K562 (cell line): ENCODE measurements at regions not wholly inside any gene's neighbourhood (a gene's known extent, or its start where the extent isn't known, plus 50 kb on each side); places are given as distances from the start of the nearest gene placed in this dataset.
A peak's percentile ranks its signal among the peaks of the same experiment; 100 is the strongest.

Experiments
- CBX1 ChIP-seq: sonication (generic); IDR thresholded peaks from 2 replicates; pipeline ENCODE4 v1.6.1; 2016; ENCODE audit warnings: antibody characterized with exemption, low read depth, mild to moderate bottlenecking
- FOXM1 ChIP-seq, 2 experiments: fragments of 450-650 bp in 1 of 2; sonication (generic) in 1 of 2; formaldehyde crosslinking in 1 of 2; IDR thresholded peaks; 2 replicates each; pipeline versions ENCODE4 v1.6.1 to v1.9.0; 2017 to 2022; ENCODE audit warnings: low read depth in 2 of 2, mild to moderate bottlenecking in 2 of 2, missing genetic modification reagents in 1 of 2, moderate library complexity in 1 of 2
- LEF1 ChIP-seq: fragments of 450-650 bp; IDR thresholded peaks from 2 replicates; pipeline ENCODE4 v1.6.1; 2016; ENCODE audit warnings: mild to moderate bottlenecking
- NBN ChIP-seq: fragments of 450-650 bp; IDR thresholded peaks from 2 replicates; pipeline ENCODE4 v1.6.1; 2016; ENCODE audit warnings: low read depth, mild to moderate bottlenecking
- NCOA6 ChIP-seq: fragments of 450-650 bp; IDR thresholded peaks from 2 replicates; pipeline ENCODE4 v1.6.1; 2017; ENCODE audit warnings: mild to moderate bottlenecking
- NONO ChIP-seq, 2 experiments: fragments of 200-400 bp in 1 of 2; fragments of 450-650 bp in 1 of 2; formaldehyde crosslinking in 1 of 2; IDR thresholded peaks; 2 replicates each; pipeline ENCODE4 v1.6.1; 2017; ENCODE audit warnings: low read depth in 2 of 2, mild to moderate bottlenecking in 2 of 2, moderate library complexity in 2 of 2, low read length in 1 of 2
- RHOXF2B ChIP-seq: fragments of 250-450 bp; sonication (Bioruptor Pico); conservative IDR thresholded peaks from 2 replicates; pipeline ENCODE4 v1.5.1; 2021
- SMARCE1 ChIP-seq: fragments of 450-650 bp; IDR thresholded peaks from 2 replicates; pipeline ENCODE4 v1.7.1; 2016; ENCODE audit warnings: mild to moderate bottlenecking
- SNIP1 ChIP-seq: fragments of 450-650 bp; IDR thresholded peaks from 2 replicates; pipeline ENCODE4 v1.7.1; 2017; ENCODE audit warnings: low read depth, mild to moderate bottlenecking
- SREBF2 ChIP-seq: sonication (generic); formaldehyde crosslinking; IDR thresholded peaks from 2 replicates; pipeline ENCODE4 v1.4.0; 2020; ENCODE audit warnings: mild to moderate bottlenecking, missing genetic modification reagents
- TAF15 ChIP-seq: fragments of 200-400 bp; formaldehyde crosslinking; IDR thresholded peaks from 2 replicates; pipeline ENCODE4 v1.6.1; 2017; ENCODE audit warnings: mild to moderate bottlenecking, low read depth, low read length, moderate library complexity
- TAF9B ChIP-seq: fragments of 450-650 bp; IDR thresholded peaks from 2 replicates; pipeline ENCODE4 v1.6.1; 2018; ENCODE audit warnings: mild to moderate bottlenecking; ENCODE audit not compliant: partially characterized antibody
- TBP ChIP-seq: optimal IDR thresholded peaks from 2 replicates; pipeline ENCODE3; 2011; ENCODE audit warnings: low read depth, low read length, improper control_type of control experiment
- TCF3 ChIP-seq: sonication (generic); formaldehyde crosslinking; IDR thresholded peaks from 2 replicates; pipeline ENCODE4 v1.4.0; 2020; ENCODE audit warnings: mild to moderate bottlenecking, missing genetic modification reagents
- TCF7 ChIP-seq: sonication (generic); IDR thresholded peaks from 2 replicates; pipeline ENCODE4 v1.6.1; 2016; ENCODE audit warnings: antibody characterized with exemption, borderline replicate concordance
- WHSC1 ChIP-seq: IDR thresholded peaks from one replicate; pipeline ENCODE4 v1.6.1; 2012; ENCODE audit warnings: low read length, control low read depth, inconsistent platforms
- ZNF134 ChIP-seq: fragments of 250-450 bp; sonication (Bioruptor Pico); conservative IDR thresholded peaks from 2 replicates; pipeline ENCODE4 v1.4.0; 2020
- ZNF184 ChIP-seq: sonication (generic); formaldehyde crosslinking; IDR thresholded peaks from 2 replicates; pipeline ENCODE4 v1.5.0; 2020; ENCODE audit warnings: missing genetic modification reagents
- ZNF232 ChIP-seq: sonication (generic); formaldehyde crosslinking; IDR thresholded peaks from 2 replicates; pipeline ENCODE4 v1.8.0; 2022; ENCODE audit warnings: mild to moderate bottlenecking, missing genetic modification reagents
- TF ChIP-seq, protein P1 (sequence below): sonication (generic); formaldehyde crosslinking; IDR thresholded peaks from 2 replicates; pipeline ENCODE4 v1.8.0; 2022; ENCODE audit warnings: missing genetic modification reagents, mild to moderate bottlenecking, moderate library complexity, borderline replicate concordance
- TF ChIP-seq, protein P2 (sequence below), 2 experiments: fragments of 450-650 bp; IDR thresholded peaks; 2 replicates each; pipeline ENCODE4 v1.6.1; 2018; ENCODE audit warnings: mild to moderate bottlenecking in 2 of 2, low read depth in 1 of 2; ENCODE audit not compliant: partially characterized antibody in 2 of 2
- TF ChIP-seq, protein P3 (sequence below), 3 experiments: fragments of 200-800 bp in 1 of 3; sonication (Bioruptor generic) in 1 of 3; sonication (generic) in 1 of 3; formaldehyde crosslinking in 1 of 3; IDR thresholded peaks; 2 replicates each; pipeline versions ENCODE4 v1.6.1 to v1.8.0; 2016 to 2022; ENCODE audit warnings: mild to moderate bottlenecking in 2 of 3, missing compliant biosample characterization in 2 of 3, missing genetic modification characterization in 2 of 3, missing genetic modification reagents in 1 of 3
- TF ChIP-seq, protein P4 (sequence below): sonication (generic); formaldehyde crosslinking; IDR thresholded peaks from 2 replicates; pipeline ENCODE4 v1.9.0; 2022; ENCODE audit warnings: mild to moderate bottlenecking, missing genetic modification reagents

DNA sequence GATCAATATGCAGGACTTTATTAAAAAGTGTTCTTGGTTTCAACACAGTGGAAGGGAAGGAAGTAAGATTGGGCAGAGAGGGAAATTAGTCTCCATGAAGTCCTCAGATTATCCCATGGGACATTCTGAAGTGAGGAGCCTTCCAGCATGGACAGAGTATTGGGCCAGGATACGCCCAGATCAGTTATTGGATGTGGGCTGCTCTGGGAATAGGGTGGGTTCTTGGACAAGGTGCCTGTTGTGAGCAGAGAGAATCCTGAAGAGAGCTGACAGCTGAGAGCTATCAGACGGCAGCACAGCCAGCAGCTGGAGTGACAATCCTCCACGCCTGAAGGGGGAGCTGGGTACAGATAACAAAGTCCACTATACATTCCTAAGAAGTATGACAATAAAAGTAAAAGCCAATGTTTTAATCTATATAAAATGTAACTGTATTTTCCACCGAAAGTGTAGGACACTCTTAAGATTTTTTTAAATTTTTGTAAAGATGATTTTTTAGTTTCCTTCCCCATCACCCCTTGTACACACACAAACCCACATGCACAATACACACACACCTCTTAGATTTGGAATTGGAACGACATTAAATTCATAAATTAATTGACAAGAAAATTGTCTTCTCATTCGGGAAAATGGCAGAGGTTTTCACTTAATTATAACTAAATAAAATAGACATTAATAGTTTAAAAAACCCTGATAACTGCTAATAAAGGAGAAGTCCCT is 107.8 kb downstream of the FBXO5 start (continued):
- TF ChIP-seq NONO (IDR thresholded peaks at IDR 0.05; ENCODE audit: low read depth in 2 of 2, low read length in 1 of 2) = no peak
- TF ChIP-seq TAF9B = peak; percentile 57
- TF ChIP-seq LEF1 = no peak; the same call in 1 of the 2 replicates
- TF ChIP-seq, protein P1, sequence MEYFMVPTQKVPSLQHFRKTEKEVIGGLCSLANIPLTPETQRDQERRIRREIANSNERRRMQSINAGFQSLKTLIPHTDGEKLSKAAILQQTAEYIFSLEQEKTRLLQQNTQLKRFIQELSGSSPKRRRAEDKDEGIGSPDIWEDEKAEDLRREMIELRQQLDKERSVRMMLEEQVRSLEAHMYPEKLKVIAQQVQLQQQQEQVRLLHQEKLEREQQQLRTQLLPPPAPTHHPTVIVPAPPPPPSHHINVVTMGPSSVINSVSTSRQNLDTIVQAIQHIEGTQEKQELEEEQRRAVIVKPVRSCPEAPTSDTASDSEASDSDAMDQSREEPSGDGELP = peak; percentile 94
- TF ChIP-seq WHSC1 = no peak
- TF ChIP-seq SMARCE1 = peak; percentile 59; the same call in 1 of the 2 replicates
- TF ChIP-seq TCF3 = peak; percentile 50
- no peak for TF ChIP-seq ZNF184 (CRISPR knock-in tag)
- TF ChIP-seq, protein P2, sequence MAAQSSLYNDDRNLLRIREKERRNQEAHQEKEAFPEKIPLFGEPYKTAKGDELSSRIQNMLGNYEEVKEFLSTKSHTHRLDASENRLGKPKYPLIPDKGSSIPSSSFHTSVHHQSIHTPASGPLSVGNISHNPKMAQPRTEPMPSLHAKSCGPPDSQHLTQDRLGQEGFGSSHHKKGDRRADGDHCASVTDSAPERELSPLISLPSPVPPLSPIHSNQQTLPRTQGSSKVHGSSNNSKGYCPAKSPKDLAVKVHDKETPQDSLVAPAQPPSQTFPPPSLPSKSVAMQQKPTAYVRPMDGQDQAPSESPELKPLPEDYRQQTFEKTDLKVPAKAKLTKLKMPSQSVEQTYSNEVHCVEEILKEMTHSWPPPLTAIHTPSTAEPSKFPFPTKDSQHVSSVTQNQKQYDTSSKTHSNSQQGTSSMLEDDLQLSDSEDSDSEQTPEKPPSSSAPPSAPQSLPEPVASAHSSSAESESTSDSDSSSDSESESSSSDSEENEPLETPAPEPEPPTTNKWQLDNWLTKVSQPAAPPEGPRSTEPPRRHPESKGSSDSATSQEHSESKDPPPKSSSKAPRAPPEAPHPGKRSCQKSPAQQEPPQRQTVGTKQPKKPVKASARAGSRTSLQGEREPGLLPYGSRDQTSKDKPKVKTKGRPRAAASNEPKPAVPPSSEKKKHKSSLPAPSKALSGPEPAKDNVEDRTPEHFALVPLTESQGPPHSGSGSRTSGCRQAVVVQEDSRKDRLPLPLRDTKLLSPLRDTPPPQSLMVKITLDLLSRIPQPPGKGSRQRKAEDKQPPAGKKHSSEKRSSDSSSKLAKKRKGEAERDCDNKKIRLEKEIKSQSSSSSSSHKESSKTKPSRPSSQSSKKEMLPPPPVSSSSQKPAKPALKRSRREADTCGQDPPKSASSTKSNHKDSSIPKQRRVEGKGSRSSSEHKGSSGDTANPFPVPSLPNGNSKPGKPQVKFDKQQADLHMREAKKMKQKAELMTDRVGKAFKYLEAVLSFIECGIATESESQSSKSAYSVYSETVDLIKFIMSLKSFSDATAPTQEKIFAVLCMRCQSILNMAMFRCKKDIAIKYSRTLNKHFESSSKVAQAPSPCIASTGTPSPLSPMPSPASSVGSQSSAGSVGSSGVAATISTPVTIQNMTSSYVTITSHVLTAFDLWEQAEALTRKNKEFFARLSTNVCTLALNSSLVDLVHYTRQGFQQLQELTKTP (IDR thresholded peaks at IDR 0.05; ENCODE audit: low read depth in 1 of 2, partially characterized antibody in 2 of 2) = no peak
- TF ChIP-seq TBP = peak; percentile 41
- TF ChIP-seq NBN = no peak
- TF ChIP-seq, protein P3, sequence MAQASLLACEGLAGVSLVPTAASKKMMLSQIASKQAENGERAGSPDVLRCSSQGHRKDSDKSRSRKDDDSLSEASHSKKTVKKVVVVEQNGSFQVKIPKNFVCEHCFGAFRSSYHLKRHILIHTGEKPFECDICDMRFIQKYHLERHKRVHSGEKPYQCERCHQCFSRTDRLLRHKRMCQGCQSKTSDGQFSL (CRISPR knock-in tag; IDR thresholded peaks at IDR 0.05) = no peak
- TF ChIP-seq, protein P3 (tag; IDR thresholded peaks at IDR 0.05) = no peak
- no peak for TF ChIP-seq ZNF232 (CRISPR knock-in tag)
- no peak for TF ChIP-seq SREBF2 (CRISPR knock-in tag)
- TF ChIP-seq FOXM1 (IDR thresholded peaks at IDR 0.05; ENCODE audit: low read depth) = peak; percentile 63; the same call in 1 of the 2 replicates
- TF ChIP-seq FOXM1 (CRISPR knock-in tag; IDR thresholded peaks at IDR 0.05; ENCODE audit: low read depth) = no peak
- no peak for TF ChIP-seq TAF15
- no peak; the same call in 1 of the 2 replicates for TF ChIP-seq RHOXF2B
- TF ChIP-seq, protein P4, sequence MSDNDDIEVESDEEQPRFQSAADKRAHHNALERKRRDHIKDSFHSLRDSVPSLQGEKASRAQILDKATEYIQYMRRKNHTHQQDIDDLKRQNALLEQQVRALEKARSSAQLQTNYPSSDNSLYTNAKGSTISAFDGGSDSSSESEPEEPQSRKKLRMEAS (CRISPR knock-in tag) = no peak
- TF ChIP-seq ZNF134 (CRISPR knock-in tag) = no peak
- no peak for TF ChIP-seq NCOA6
- TF ChIP-seq CBX1 = no peak
- no peak for TF ChIP-seq TCF7
- peak; percentile 10; the same call in 1 of the 2 replicates for TF ChIP-seq SNIP1
